ENCODE measurements at regions not wholly inside any gene's neighbourhood (a gene's known extent, or its start where the extent isn't known, plus 50 kb on each side); places are given as distances from the start of the nearest gene placed in this dataset.

DNA sequence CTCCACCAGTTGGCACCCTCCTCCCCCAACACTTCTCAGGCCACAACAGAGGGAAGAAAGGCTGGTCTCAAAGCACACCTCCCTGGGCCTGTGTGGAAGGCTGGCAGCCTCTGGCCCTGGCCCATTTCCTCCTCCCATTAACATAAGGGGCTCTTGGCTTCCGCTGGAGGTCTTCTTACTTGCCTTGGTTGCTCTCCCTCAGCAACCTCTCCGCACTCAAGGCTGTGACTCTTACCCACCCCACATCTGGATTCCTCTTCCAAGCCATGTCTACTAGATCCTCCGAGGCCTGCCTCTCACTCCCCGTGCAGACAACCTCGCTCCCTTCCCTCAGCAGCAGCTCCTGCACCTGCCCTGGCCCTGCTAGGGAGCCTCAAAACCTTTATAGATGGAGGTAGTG, 76.7 kb upstream of the PRNP start:
- Histone ChIP-seq H4K91ac (replicated peaks; ENCODE audit: insufficient read length, low read length) (no peak overlapping the region), H3K4me2 (ENCODE audit: insufficient read depth in 1 of 2, low read depth in 2 of 2, low read length in 2 of 2) (no peak overlapping the region), H3K9ac (replicated peaks in 1 of 4; ENCODE audit: extremely low read depth in 1 of 4, low read depth in 3 of 4, low read length in 3 of 4) (no peak overlapping the region), H3K79me2 (ENCODE audit: control insufficient read depth in 1 of 2, insufficient read depth in 2 of 2, low read length in 2 of 2) (no peaks in the 10 kb centered on the region), H3K4me1 (replicated peaks in 1 of 4; ENCODE audit: control insufficient read depth in 3 of 4, insufficient read depth in 4 of 4, low read length in 3 of 4) (no peaks in the 10 kb centered on the region; a peak in 2 of 7 replicates), H2BK120ac (replicated peaks; ENCODE audit: low read depth, low read length) (no peak overlapping the region), H2BK12ac (ENCODE audit: low read depth, low read length) (no peak overlapping the region), H3K4me3 (ENCODE audit: extremely low read depth in 1 of 4, insufficient read depth in 2 of 4, low read depth in 3 of 4, low read length in 4 of 4) (no peak overlapping the region), H4K5ac (ENCODE audit: insufficient read length, low read depth, low read length) (no peak overlapping the region), H2AFZ (ENCODE audit: low read length) (no peak overlapping the region), H2BK15ac (ENCODE audit: low read length) (no peak overlapping the region), H3K36me3 (ENCODE audit: control insufficient read depth in 2 of 4, insufficient read depth in 4 of 4, low read length in 3 of 4) (no peaks in the 10 kb centered on the region), H3K56ac (replicated peaks; ENCODE audit: insufficient read length, low read depth, low read length) (no peak overlapping the region), H3K27ac (ENCODE audit: low read depth, low read length) (no peak overlapping the region), H3K4ac (replicated peaks; ENCODE audit: insufficient read length, low read depth, low read length) (peak overlapping the region; percentile 70), H3K14ac (ENCODE audit: insufficient read length) (no peak overlapping the region), H2BK5ac (ENCODE audit: low read depth, low read length) (no peak overlapping the region), H3K23ac (ENCODE audit: insufficient read length) (no peak overlapping the region), H3K79me1 (ENCODE audit: low read depth, low read length) (no peaks in the 10 kb centered on the region), H3K23me2 (ENCODE audit: low read depth, low read length) (no peaks in the 10 kb centered on the region), H2BK20ac (ENCODE audit: low read length) (no peak overlapping the region), H3K9me3 (ENCODE audit: insufficient read depth in 2 of 2, low read depth in 1 of 2, low read length in 1 of 2) (no peaks in the 10 kb centered on the region), H4K8ac (ENCODE audit: extremely low read depth, insufficient read depth, low read length) (no peak overlapping the region; the same call in 1 of the 2 replicates), H2AK5ac (ENCODE audit: low read depth, low read length) (no peak overlapping the region), H4K20me1 (replicated peaks in 1 of 2; ENCODE audit: control insufficient read depth in 1 of 2, insufficient read depth in 2 of 2, low read length in 2 of 2) (no peaks in the 10 kb centered on the region), H3K18ac (ENCODE audit: extremely low read depth, low read length) (no peak overlapping the region), H3K27me3 (replicated peaks in 1 of 4; ENCODE audit: control insufficient read depth in 3 of 4, extremely low read depth in 1 of 4, insufficient read depth in 3 of 4, low read length in 3 of 4) (no peaks in the 10 kb centered on the region)
- ChIA-PET CTCF (ENCODE audit: partially characterized antibody) (interaction anchor here (1.0 to 6.0 kb wide), 5 partner anchors 14 to 492 kb away, joined by 3 to 104 read pairs (median 9); partner anchors contain the start of gene PRND), POLR2A (ENCODE audit: partially characterized antibody) (no interaction called here)
- no peak for TF ChIP-seq SRF (IDR thresholded peaks at IDR 0.05; ENCODE audit: low read depth, low read length)
- TF ChIP-seq POLR2A (IDR thresholded peaks at IDR 0.05; ENCODE audit: control extremely low read depth in 1 of 2, low read depth in 2 of 2, low read length in 2 of 2): no peak
- no peak for TF ChIP-seq ATF2 (IDR thresholded peaks at IDR 0.05; ENCODE audit: low read length)
- TF ChIP-seq TEAD4 (IDR thresholded peaks at IDR 0.05; ENCODE audit: low read depth, low read length): 0 out of 2 replicates have a peak, but pooled peaks have one; percentile 19
- TF ChIP-seq SP1 (IDR thresholded peaks at IDR 0.05; ENCODE audit: low read depth, low read length): no peak
- TF ChIP-seq, protein P1, sequence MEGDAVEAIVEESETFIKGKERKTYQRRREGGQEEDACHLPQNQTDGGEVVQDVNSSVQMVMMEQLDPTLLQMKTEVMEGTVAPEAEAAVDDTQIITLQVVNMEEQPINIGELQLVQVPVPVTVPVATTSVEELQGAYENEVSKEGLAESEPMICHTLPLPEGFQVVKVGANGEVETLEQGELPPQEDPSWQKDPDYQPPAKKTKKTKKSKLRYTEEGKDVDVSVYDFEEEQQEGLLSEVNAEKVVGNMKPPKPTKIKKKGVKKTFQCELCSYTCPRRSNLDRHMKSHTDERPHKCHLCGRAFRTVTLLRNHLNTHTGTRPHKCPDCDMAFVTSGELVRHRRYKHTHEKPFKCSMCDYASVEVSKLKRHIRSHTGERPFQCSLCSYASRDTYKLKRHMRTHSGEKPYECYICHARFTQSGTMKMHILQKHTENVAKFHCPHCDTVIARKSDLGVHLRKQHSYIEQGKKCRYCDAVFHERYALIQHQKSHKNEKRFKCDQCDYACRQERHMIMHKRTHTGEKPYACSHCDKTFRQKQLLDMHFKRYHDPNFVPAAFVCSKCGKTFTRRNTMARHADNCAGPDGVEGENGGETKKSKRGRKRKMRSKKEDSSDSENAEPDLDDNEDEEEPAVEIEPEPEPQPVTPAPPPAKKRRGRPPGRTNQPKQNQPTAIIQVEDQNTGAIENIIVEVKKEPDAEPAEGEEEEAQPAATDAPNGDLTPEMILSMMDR (IDR thresholded peaks at IDR 0.05; ENCODE audit: control extremely low read depth in 1 of 3, insufficient read depth in 1 of 3, low read depth in 1 of 3, low read length in 3 of 3): no peak
- 88% methylated on average over 5 of the region's 5 CpGs; no CpG with 5 or more reads in 1 of the 2 experiments for WGBS, 2 experiments (ENCODE audit: extremely low coverage in 1 of 2, insufficient coverage in 1 of 2, insufficient read length in 1 of 2, insufficient replicate concordance in 2 of 2, low coverage in 1 of 2, low lambda C conversion rate in 2 of 2, missing lambda C conversion rate in 1 of 2)
- FAIRE-seq (no peak), DNase-seq (ENCODE audit: low read depth in 1 of 2, low spot score in 2 of 2) (no peak)

Measured in H1 (cell line).